NCI-H446 treated with DMSO at 0.1 percent for 48 hours (cell line): ENCODE measurements at regions not wholly inside any gene's neighbourhood (a gene's known extent, or its start where the extent isn't known, plus 50 kb on each side); places are given as distances from the start of the nearest gene placed in this dataset.
"Not testable (repeated sequence)": the region's sequence is repeated elsewhere in the genome, so short reads cannot be mapped to it uniquely, and the experiment has no call there.

ENCODE experiments used
- DNase-seq: peaks from one replicate; lab custom pipeline; 2025; lab: John Stamatoyannopoulos, UW

GRCh38 chr7:125253452-125254190, 324.0 kb upstream of the POT1 start:
- no peak for DNase-seq

GRCh38 chr7:125247514-125248098, 318.0 kb upstream of the POT1 start:
- DNase-seq: no peak

DNA sequence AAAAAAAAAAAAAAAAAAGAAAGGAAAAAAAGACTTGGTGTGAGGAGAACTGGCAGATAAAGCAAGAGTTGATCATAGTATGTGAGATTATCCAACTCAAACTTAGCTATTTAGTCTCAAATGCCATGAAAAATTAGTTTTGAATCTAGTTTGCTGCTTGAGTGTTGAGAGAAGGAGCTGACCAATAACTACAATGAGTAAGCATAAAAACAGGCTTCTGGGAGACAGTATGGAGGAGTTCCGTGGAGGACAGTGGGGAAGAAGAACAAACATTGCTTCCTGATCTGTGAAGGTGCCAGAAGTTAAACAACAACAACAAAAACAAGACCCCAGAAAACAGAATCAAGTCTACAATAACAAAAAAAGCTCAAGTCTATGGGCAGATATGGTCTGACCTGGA, 317.1 kb upstream of the POT1 start:
- DNase-seq: no peak

DNA sequence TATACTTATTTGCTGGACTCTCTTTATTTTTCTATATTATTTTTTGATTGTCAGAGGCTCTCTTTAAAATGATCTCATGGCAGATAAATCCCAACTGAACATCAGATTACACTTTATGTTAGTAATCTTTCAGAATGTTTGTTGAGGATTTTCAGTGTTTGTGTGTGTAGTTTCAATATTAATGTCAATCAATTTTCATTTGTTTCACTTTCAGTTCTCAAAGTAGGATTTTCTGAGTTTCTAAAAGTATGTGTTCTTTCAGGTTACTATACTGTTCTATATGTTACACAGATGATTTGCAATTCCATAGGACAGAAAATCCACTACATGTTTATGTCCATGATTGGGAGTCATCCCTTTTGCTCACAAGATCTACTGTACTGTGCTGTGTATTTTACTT, 311.9 kb upstream of the POT1 start:
- DNase-seq: no peak

DNA sequence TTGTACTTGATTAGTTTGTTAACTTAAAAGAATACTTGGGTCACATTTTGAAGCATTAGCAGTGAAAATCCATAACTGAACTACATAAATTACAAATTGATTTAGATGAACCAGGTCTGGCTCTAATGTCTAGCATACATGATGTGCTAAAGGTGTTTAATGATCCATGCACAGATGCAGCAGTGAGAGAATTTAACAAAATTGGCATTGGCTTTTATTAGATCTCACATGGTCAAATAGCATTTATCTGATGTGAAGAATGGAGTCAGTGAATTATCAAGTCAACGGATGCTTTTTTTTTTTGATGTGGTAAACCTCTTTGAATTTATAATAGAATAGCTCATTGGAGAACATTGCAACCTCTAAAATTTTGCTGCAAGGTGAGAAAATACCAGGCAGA, 293.0 kb upstream of the POT1 start:
- peak; percentile 41 for DNase-seq

- no peak for DNase-seq
Measured at GRCh38 chr7:125218076-125218475, 288.5 kb upstream of the POT1 start.

- no peak for DNase-seq
Measured at GRCh38 chr7:125201002-125201401, 271.4 kb upstream of the POT1 start.

- no peak for DNase-seq
Measured at GRCh38 chr7:125197731-125198393, 268.2 kb upstream of the POT1 start.

- DNase-seq: no peak
Measured at GRCh38 chr7:125195156-125195555, 265.5 kb upstream of the POT1 start.

DNA sequence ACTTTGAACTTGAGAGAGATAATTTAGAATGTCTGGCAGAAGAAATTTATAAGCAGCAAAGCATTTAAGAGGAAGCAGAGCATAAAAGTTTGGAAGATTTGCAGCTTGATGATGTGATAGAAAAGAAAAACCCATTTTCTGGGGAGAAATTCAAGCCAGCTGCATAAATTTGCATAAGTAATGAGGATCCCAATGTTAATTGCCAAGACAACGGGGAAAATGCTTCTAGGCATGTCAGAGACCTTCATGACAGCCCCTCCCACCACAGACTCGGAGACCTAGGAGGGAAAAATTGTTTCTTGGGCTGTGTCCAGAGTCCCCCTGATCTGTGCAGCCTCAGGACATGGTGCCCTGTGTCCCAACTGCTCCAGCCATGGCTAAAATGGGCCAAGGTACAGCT, 263.6 kb upstream of the POT1 start:
- DNase-seq: no peak

DNA sequence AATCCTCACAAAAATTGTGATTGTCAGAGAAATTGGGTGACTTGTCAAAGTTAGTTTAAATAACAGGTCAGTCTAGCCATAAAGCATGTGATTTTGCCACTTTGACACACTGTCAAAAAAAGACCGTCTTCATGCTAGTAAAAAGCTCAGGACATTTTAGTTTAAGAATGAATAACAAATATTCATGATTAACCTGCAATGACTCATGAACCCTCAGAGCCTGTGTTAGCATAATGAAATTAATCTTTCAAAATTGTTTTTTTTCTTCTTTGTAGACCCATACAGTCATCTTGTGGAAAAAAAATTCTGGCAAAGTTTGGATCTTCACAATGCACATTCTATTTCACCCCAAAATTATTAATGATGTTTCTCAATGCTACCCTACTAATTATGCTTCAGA, 255.2 kb upstream of the POT1 start:
- DNase-seq: no peak

- DNase-seq: not testable (repeated sequence)
Measured at GRCh38 chr7:125181569-125182267, 252.1 kb upstream of the POT1 start.

GRCh38 chr7:125173571-125173970, 243.9 kb upstream of the POT1 start:
- DNase-seq: no peak

GRCh38 chr7:125169088-125169487, 239.5 kb upstream of the POT1 start:
- DNase-seq: no peak

DNA sequence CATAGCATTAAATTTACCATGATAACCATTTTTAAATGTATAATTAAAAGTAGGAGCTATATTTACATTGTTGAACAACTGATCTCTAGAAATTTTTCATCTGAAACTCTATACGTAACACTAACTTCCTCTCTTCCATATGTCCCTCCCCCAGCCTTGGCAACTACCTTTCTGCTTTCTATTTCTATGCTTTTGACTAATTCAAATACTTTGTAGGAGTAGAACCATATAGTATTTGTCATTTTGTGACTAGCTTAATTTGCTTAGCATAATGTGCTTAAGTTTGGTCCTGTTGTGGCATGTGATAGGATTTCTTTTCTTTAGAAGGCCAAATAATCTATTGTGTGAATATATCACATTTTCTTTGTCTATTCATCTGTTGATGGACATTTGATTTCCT, 225.3 kb upstream of the POT1 start:
- no peak for DNase-seq

- no peak for DNase-seq
Measured at GRCh38 chr7:125149151-125149550, 219.5 kb upstream of the POT1 start.

- no peak for DNase-seq
Measured at GRCh38 chr7:125147047-125147446, 217.4 kb upstream of the POT1 start.

DNA sequence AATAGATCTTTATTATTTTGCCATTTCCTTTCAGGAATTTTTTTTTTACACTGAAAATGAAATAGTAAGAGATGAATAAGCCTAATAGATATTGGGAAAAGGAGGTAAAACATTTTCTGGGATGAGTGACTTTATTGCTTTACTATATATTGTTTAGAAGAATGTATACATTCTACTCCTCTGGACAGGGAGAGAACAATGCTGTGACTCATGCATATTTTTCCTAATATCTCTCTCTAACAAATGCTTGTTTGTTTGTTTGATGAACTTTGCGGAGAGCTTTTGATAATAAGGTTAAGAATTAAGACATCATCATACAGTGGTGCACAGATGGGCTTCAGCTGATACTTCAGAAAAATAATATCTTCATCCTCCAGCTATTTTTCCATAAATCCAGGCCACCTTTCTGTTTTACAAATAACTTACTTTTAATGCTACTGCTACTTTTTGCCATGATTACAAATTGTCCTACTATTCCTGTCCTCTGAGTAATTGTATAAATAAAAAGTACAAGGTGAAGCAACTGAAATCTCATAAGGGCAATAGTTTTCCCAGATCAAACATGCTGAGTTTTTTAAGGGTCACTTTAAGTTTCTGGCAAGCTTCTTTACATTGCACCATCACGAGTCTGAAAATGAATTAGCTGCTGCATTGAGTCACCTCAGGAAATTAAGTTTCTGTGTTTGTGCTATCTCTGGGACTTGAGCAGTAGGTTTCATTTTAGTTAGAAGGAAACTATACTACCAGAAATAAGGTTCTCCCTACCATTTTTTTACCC, 207.3 kb upstream of the POT1 start:
- no peak for DNase-seq

GRCh38 chr7:125136341-125136740, 206.7 kb upstream of the POT1 start:
- no peak for DNase-seq

GRCh38 chr7:125130173-125130572, 200.5 kb upstream of the POT1 start:
- no peak for DNase-seq

GRCh38 chr7:125127304-125127703, 197.7 kb upstream of the POT1 start:
- DNase-seq: no peak

DNA sequence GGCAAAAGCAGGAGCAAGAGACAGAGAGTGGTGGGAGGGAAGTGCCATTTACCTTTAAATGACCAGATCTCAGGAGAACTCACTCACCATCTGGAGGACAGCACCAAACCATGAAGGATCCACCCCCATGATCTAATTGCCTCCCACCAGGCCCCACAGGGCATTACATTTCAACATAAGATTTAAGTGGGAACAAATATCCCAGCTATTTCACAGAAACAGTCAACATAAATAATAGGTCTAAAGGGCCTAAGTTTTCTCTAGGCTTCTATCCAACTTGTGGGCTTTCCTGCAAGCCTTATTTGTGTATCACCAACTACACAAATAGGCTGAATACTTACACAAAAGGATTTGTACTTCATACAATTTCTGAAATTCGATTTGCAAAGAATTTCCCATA, 196.8 kb upstream of the POT1 start:
- DNase-seq: peak; percentile 27
